NT2/D1 (cell line): ENCODE measurements at regions not wholly inside any gene's neighbourhood (a gene's known extent, or its start where the extent isn't known, plus 50 kb on each side); places are given as distances from the start of the nearest gene placed in this dataset.

ENCODE experiments used
- SUZ12 ChIP-seq: IDR thresholded peaks from 2 replicates; pipeline ENCODE4 v1.6.1; 2011; ENCODE audit not compliant: insufficient read length, insufficient read depth; ENCODE audit errors: extremely low read depth
- ZNF274 ChIP-seq: IDR thresholded peaks from 2 replicates; pipeline ENCODE4 v1.6.1; 2011; ENCODE audit warnings: mild to moderate bottlenecking, low read depth, low read length

DNA sequence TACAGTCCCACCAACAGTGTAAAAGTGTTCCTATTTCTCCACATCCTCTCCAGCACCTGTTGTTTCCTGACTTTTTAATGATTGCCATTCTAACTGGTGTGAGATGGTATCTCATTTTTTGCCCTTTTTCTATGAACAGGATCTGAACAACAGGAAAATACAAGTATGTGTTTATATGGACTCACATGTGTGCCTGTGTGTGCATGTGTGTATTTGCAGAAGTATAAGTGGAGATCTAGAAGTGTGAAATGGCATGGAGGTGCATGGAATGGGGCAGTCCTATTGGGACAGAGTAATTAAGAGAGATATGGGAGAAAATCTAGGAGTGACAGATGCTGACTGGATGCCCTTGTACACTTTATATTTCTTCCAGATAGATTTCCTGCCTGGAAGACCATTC, 111.6 kb upstream of the PCGF5 start:
- TF ChIP-seq ZNF274 (no peak), SUZ12 (no peak)
